GM12872 (cell line): ENCODE measurements at regions not wholly inside any gene's neighbourhood (a gene's known extent, or its start where the extent isn't known, plus 50 kb on each side); places are given as distances from the start of the nearest gene placed in this dataset.
A peak's percentile ranks its signal among the peaks of the same experiment; 100 is the strongest.

ENCODE experiments used
- CTCF ChIP-seq: IDR thresholded peaks from 3 replicates; pipeline ENCODE4 v1.5.1; 2011; ENCODE audit warnings: low read depth, mild to moderate bottlenecking, low read length, moderate library complexity; ENCODE audit not compliant: insufficient read depth

- TF ChIP-seq CTCF, result no peak
These were observed 139.5 kb upstream of the NOCT start for GRCh38 chr4:138875891-138876608.

GRCh38 chr4:138871555-138871875 lies 144.1 kb upstream of the NOCT start:
- no peak for TF ChIP-seq CTCF

- TF ChIP-seq CTCF, result peak; percentile 72
These were observed 144.6 kb upstream of the NOCT start for GRCh38 chr4:138870737-138871554.

GRCh38 chr4:138869631-138870030 lies 145.9 kb upstream of the NOCT start:
- TF ChIP-seq CTCF, result no peak

GRCh38 chr4:138869165-138869564 lies 146.4 kb upstream of the NOCT start:
- no peak for TF ChIP-seq CTCF

GRCh38 chr4:138868562-138868961 lies 147.0 kb upstream of the NOCT start:
- TF ChIP-seq CTCF, result no peak

GRCh38 chr4:138867404-138867803 lies 148.2 kb upstream of the NOCT start:
- no peak for TF ChIP-seq CTCF
